Panc1 (cell line): ENCODE measurements at regions not wholly inside any gene's neighbourhood (a gene's known extent, or its start where the extent isn't known, plus 50 kb on each side); places are given as distances from the start of the nearest gene placed in this dataset.

ENCODE experiments used
- ATAC-seq: fragments of 200-7000 bp; cut with Tn5 transposase; 2 replicates; pipeline ENCODE4 v1.9.1; 2020; ENCODE audit warnings: mild to moderate bottlenecking, moderate library complexity
- BruUV-seq: library from RNA; stranded (reverse); fragments of 400-500 nt; replicated peaks from 2 replicates; lab custom pipeline; 2021; lab: Mats Ljungman, UMichigan
- CTCF ChIA-PET: fragments of 300-600 bp; sonication (Branson Sonifier 250); formaldehyde crosslinking; loops from one replicate; lab custom pipeline; 2022; ENCODE audit warnings: antibody characterized with exemption; lab: Charles Lee
- POLR2A ChIA-PET: fragments of 300-600 bp; sonication (Branson Sonifier 250); formaldehyde crosslinking; loops from one replicate; lab custom pipeline; 2022; ENCODE audit warnings: antibody characterized with exemption; lab: Charles Lee
- DNase-seq: peaks from one replicate; pipeline ENCODE4 v3.0.0-alpha.2; 2010; ENCODE audit warnings: low read depth, low spot score
- H3K27ac ChIP-seq: 2 replicates; pipeline ENCODE4 v1.5.1; 2011; ENCODE audit warnings: mild to moderate bottlenecking, low read length, inconsistent platforms
- H3K27me3 ChIP-seq: fragments of 200-500 bp; sonication (Bioruptor generic); 2 replicates; pipeline ENCODE4 v1.6.0; 2014; ENCODE audit warnings: low read length, inconsistent platforms; ENCODE audit not compliant: control insufficient read depth, insufficient read depth
- H3K36me3 ChIP-seq: fragments of 200-500 bp; sonication (Bioruptor generic); 2 replicates; pipeline ENCODE4 v1.5.1; 2014; ENCODE audit warnings: inconsistent platforms, mild to moderate bottlenecking, low read length, moderate library complexity; ENCODE audit not compliant: control insufficient read depth, insufficient read depth
- H3K4me1 ChIP-seq: 2 replicates; pipeline ENCODE4 v1.5.1; 2011; ENCODE audit warnings: inconsistent platforms, mild to moderate bottlenecking, low read length, moderate library complexity; ENCODE audit not compliant: control insufficient read depth, insufficient read depth
- H3K4me3 ChIP-seq, 2 experiments: 2 replicates each; pipeline ENCODE4 v1.5.1; 2011 to 2012; ENCODE audit warnings: low read depth in 2 of 2, low read length in 2 of 2, mild to moderate bottlenecking in 2 of 2, inconsistent platforms in 1 of 2, moderate library complexity in 1 of 2
- H3K9me3 ChIP-seq: fragments of 200-500 bp; sonication (Bioruptor generic); 2 replicates; pipeline ENCODE4 v1.5.1; 2014; ENCODE audit warnings: low read depth, mild to moderate bottlenecking, inconsistent platforms, low read length, moderate library complexity; ENCODE audit not compliant: control insufficient read depth, insufficient read depth
- POLR2AphosphoS5 ChIP-seq: IDR thresholded peaks from 2 replicates; pipeline ENCODE4 v1.6.1; 2012; ENCODE audit warnings: mild to moderate bottlenecking, low read depth, low read length, moderate library complexity
- SIN3A ChIP-seq: IDR thresholded peaks from 2 replicates; pipeline ENCODE4 v1.6.1; 2012; ENCODE audit warnings: low read depth, mild to moderate bottlenecking, low read length, moderate library complexity, borderline replicate concordance; ENCODE audit not compliant: insufficient read depth
- TCF7L2 ChIP-seq: IDR thresholded peaks from 2 replicates; pipeline ENCODE4 v1.6.1; 2011; ENCODE audit warnings: mild to moderate bottlenecking, low read depth, low read length, inconsistent platforms
- in situ Hi-C: cut with HindIII; loops from 2 replicates; pipeline ENCODE4 v1.10.0; 2016; ENCODE audit warnings: low sequenced_read_pairs, low pct_unique_long_range_greater_than_20kb
- intact Hi-C: fragments of 100-400 bp; cut with micrococcal nuclease; formaldehyde crosslinking; loops from one replicate; pipeline ENCODE4 v1.10.0; 2022; ENCODE audit not compliant: unreplicated experiment
- TF ChIP-seq, protein P1 (sequence below): fragments of 450-650 bp; IDR thresholded peaks from 2 replicates; pipeline ENCODE4 v1.5.1; 2017; ENCODE audit warnings: mild to moderate bottlenecking
- TF ChIP-seq, protein P2 (sequence below), 2 experiments: IDR thresholded peaks; 2 replicates each; pipeline ENCODE4 v1.6.1; 2011 to 2012; ENCODE audit warnings: low read depth in 2 of 2, control low read depth in 1 of 2, low read length in 1 of 2, mild to moderate bottlenecking in 1 of 2, moderate library complexity in 1 of 2; ENCODE audit not compliant: insufficient read depth in 1 of 2

- DNase-seq: no peak
- no peak overlapping the region for H3K27ac ChIP-seq
- no peak overlapping the region for H3K4me3 ChIP-seq
- in situ Hi-C loops (no loop called here), intact Hi-C loops (no loop called here)
- H3K36me3 ChIP-seq: no peaks in the 10 kb centered on the region
- ChIA-PET CTCF (no interaction called here), POLR2A (no interaction called here)
- ATAC-seq: no peak
- H3K4me1 ChIP-seq: no peaks in the 10 kb centered on the region
- BruUV-seq: no TSS peak
- TF ChIP-seq, protein P1, sequence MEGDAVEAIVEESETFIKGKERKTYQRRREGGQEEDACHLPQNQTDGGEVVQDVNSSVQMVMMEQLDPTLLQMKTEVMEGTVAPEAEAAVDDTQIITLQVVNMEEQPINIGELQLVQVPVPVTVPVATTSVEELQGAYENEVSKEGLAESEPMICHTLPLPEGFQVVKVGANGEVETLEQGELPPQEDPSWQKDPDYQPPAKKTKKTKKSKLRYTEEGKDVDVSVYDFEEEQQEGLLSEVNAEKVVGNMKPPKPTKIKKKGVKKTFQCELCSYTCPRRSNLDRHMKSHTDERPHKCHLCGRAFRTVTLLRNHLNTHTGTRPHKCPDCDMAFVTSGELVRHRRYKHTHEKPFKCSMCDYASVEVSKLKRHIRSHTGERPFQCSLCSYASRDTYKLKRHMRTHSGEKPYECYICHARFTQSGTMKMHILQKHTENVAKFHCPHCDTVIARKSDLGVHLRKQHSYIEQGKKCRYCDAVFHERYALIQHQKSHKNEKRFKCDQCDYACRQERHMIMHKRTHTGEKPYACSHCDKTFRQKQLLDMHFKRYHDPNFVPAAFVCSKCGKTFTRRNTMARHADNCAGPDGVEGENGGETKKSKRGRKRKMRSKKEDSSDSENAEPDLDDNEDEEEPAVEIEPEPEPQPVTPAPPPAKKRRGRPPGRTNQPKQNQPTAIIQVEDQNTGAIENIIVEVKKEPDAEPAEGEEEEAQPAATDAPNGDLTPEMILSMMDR: no peak
- TF ChIP-seq, protein P2, sequence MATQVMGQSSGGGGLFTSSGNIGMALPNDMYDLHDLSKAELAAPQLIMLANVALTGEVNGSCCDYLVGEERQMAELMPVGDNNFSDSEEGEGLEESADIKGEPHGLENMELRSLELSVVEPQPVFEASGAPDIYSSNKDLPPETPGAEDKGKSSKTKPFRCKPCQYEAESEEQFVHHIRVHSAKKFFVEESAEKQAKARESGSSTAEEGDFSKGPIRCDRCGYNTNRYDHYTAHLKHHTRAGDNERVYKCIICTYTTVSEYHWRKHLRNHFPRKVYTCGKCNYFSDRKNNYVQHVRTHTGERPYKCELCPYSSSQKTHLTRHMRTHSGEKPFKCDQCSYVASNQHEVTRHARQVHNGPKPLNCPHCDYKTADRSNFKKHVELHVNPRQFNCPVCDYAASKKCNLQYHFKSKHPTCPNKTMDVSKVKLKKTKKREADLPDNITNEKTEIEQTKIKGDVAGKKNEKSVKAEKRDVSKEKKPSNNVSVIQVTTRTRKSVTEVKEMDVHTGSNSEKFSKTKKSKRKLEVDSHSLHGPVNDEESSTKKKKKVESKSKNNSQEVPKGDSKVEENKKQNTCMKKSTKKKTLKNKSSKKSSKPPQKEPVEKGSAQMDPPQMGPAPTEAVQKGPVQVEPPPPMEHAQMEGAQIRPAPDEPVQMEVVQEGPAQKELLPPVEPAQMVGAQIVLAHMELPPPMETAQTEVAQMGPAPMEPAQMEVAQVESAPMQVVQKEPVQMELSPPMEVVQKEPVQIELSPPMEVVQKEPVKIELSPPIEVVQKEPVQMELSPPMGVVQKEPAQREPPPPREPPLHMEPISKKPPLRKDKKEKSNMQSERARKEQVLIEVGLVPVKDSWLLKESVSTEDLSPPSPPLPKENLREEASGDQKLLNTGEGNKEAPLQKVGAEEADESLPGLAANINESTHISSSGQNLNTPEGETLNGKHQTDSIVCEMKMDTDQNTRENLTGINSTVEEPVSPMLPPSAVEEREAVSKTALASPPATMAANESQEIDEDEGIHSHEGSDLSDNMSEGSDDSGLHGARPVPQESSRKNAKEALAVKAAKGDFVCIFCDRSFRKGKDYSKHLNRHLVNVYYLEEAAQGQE (IDR thresholded peaks at IDR 0.05; ENCODE audit: insufficient read depth in 1 of 2, low read depth in 2 of 2, low read length in 1 of 2): no peak
- TF ChIP-seq POLR2AphosphoS5: no peak
- TF ChIP-seq SIN3A: no peak
- TF ChIP-seq TCF7L2: no peak
- no peaks in the 10 kb centered on the region for H3K27me3 ChIP-seq
- H3K9me3 ChIP-seq: no peaks in the 10 kb centered on the region
These were observed 463.9 kb upstream of the CXADR start for GRCh38 chr21:17048974-17049373.

DNA sequence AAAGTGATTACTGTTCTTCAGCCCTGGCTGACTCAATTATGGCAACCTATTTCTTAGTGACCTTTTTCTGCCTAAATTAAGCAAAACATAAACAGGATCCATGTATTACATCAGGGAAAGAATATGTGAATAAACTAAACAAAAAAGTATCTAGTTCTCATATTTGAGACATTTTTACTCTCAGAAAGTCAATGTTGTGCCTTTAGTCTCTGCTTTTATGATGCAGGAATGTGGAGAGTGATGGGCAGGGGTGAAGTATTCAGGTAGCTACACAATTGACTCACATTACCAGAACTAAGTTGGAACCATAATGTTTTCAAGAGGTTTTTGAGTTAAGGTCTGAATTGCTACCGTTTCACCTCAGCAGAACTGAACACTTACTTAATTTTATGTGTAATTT, 462.7 kb upstream of the CXADR start:
- no peak overlapping the region for H3K27ac ChIP-seq
- no peaks in the 10 kb centered on the region for H3K4me1 ChIP-seq
- no peaks in the 10 kb centered on the region for H3K27me3 ChIP-seq
- in situ Hi-C loops (no loop called here), intact Hi-C loops (no loop called here)
- ChIA-PET POLR2A (no interaction called here), CTCF (no interaction called here)
- no peaks in the 10 kb centered on the region for H3K36me3 ChIP-seq
- no peak overlapping the region for H3K4me3 ChIP-seq
- no TSS peak for BruUV-seq
- no peak for TF ChIP-seq TCF7L2
- no peak for TF ChIP-seq POLR2AphosphoS5
- TF ChIP-seq, protein P2 (IDR thresholded peaks at IDR 0.05; ENCODE audit: insufficient read depth in 1 of 2, low read depth in 2 of 2, low read length in 1 of 2): no peak
- TF ChIP-seq SIN3A: no peak
- TF ChIP-seq, protein P1: no peak
- no peak for DNase-seq
- no peaks in the 10 kb centered on the region for H3K9me3 ChIP-seq
- ATAC-seq: no peak
